ENCODE measurements at regions not wholly inside any gene's neighbourhood (a gene's known extent, or its start where the extent isn't known, plus 50 kb on each side); places are given as distances from the start of the nearest gene placed in this dataset.

DNA sequence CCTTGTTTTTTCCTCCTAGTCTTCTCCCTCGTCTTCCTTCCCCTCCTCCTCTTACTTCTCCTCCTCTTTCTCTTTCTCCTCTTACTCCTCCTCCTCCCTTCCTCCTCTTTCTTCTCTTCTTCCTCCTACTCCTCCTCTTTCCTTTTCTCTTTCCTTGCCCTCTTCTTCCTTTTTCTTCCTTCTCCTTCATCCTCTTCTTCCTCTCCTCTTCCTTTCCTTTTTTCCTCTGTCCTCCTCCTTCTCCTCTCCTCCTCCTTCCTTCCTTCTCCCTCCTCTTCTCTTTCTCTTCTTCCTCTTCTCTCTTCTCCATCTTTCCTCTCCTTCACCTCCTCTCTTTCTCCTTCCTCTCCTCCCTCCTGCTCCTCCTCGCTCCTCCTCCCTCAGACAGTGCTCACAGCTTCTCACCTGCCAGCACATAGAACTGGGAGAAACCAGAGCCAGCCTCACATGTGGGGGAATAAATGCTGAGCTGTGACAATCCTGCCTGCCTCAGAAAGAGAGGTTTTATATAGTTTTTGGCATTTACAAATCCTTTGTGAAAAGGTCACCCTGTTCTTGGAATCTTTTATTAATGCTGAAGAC is 84.3 kb upstream of the NLRP1 start:
- dilution Hi-C loops (cut with MboI; ENCODE audit: extremely low pct_ligation_motif_present, low sequenced_read_pairs), result no loop called here
- Histone ChIP-seq H2AFZ (ENCODE audit: control insufficient read depth, low read length) (no peak overlapping the region), H3K4me3 (ENCODE audit: control insufficient read depth in 2 of 3, extremely low read depth in 1 of 3, insufficient read depth in 2 of 3, low read depth in 1 of 3, low read length in 3 of 3) (no peak overlapping the region), H4K20me1 (ENCODE audit: control insufficient read depth, extremely low read depth, insufficient read depth, low read length) (no peaks in the 10 kb centered on the region), H3K27ac (ENCODE audit: control insufficient read depth, insufficient read depth, low read length) (no peak overlapping the region), H3K9me1 (ENCODE audit: control insufficient read depth, extremely low read depth, insufficient read depth, low read length) (no peaks in the 10 kb centered on the region), H3K36me3 (ENCODE audit: control insufficient read depth in 2 of 2, extremely low read depth in 1 of 2, insufficient read depth in 2 of 2, low read length in 2 of 2) (no peaks in the 10 kb centered on the region), H3K9me3 (ENCODE audit: control insufficient read depth, low read depth, low read length) (no peaks in the 10 kb centered on the region), H3K79me2 (ENCODE audit: control insufficient read depth, insufficient read depth, low read length) (no peaks in the 10 kb centered on the region), H3K9ac (ENCODE audit: control insufficient read depth, extremely low read depth, insufficient read depth, low read length) (no peak overlapping the region), H3K27me3 (ENCODE audit: control insufficient read depth, extremely low read depth, insufficient read depth, low read length) (no peaks in the 10 kb centered on the region), H3K4me2 (ENCODE audit: control insufficient read depth, extremely low read depth, insufficient read depth, low read depth, low read length) (no peak overlapping the region), H3K4me1 (ENCODE audit: control insufficient read depth, extremely low read depth, insufficient read depth, low read length) (no peaks in the 10 kb centered on the region)
- no peak for FAIRE-seq
- no peak for DNase-seq (ENCODE audit: low read depth, low spot score)
- TF ChIP-seq, protein P1, sequence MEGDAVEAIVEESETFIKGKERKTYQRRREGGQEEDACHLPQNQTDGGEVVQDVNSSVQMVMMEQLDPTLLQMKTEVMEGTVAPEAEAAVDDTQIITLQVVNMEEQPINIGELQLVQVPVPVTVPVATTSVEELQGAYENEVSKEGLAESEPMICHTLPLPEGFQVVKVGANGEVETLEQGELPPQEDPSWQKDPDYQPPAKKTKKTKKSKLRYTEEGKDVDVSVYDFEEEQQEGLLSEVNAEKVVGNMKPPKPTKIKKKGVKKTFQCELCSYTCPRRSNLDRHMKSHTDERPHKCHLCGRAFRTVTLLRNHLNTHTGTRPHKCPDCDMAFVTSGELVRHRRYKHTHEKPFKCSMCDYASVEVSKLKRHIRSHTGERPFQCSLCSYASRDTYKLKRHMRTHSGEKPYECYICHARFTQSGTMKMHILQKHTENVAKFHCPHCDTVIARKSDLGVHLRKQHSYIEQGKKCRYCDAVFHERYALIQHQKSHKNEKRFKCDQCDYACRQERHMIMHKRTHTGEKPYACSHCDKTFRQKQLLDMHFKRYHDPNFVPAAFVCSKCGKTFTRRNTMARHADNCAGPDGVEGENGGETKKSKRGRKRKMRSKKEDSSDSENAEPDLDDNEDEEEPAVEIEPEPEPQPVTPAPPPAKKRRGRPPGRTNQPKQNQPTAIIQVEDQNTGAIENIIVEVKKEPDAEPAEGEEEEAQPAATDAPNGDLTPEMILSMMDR (optimal IDR thresholded peaks at IDR 0.05 in 1 of 3, IDR thresholded peaks at IDR 0.05 in 1 of 3, conservative IDR thresholded peaks at IDR 0.05 in 1 of 3; ENCODE audit: extremely low read depth in 1 of 3, insufficient read depth in 2 of 3, low read length in 3 of 3), result no peak
- no peak for TF ChIP-seq EZH2 (IDR thresholded peaks at IDR 0.05; ENCODE audit: low read length)

DNA sequence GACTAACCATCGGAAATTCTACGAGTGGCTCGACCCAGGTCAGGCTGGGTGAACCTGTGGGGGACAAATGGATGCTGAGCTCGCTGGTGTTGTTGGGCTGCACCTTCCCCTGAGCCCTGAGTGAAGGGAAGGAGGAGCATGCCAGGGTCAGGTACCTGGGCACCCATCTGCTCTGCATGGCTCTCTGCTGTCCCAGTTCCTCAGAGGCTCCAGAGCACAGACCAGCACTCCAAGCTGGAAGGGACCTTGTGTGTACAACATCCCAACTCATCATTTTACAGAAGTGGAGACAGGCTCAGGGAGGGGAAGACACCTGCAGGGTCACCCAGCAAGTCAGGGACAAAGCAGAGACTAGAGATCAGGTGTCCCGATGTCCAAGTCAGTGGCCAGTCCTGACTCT is 84.9 kb upstream of the NLRP1 start:
- Histone ChIP-seq H3K4me3 (ENCODE audit: control insufficient read depth in 2 of 3, extremely low read depth in 1 of 3, insufficient read depth in 2 of 3, low read depth in 1 of 3, low read length in 3 of 3) (no peak overlapping the region), H3K9me3 (ENCODE audit: control insufficient read depth, low read depth, low read length) (no peaks in the 10 kb centered on the region), H3K4me1 (ENCODE audit: control insufficient read depth, extremely low read depth, insufficient read depth, low read length) (no peaks in the 10 kb centered on the region), H3K27me3 (ENCODE audit: control insufficient read depth, extremely low read depth, insufficient read depth, low read length) (no peaks in the 10 kb centered on the region), H3K79me2 (ENCODE audit: control insufficient read depth, insufficient read depth, low read length) (no peaks in the 10 kb centered on the region), H3K9me1 (ENCODE audit: control insufficient read depth, extremely low read depth, insufficient read depth, low read length) (no peaks in the 10 kb centered on the region), H3K4me2 (ENCODE audit: control insufficient read depth, extremely low read depth, insufficient read depth, low read depth, low read length) (no peak overlapping the region), H3K36me3 (ENCODE audit: control insufficient read depth in 2 of 2, extremely low read depth in 1 of 2, insufficient read depth in 2 of 2, low read length in 2 of 2) (no peaks in the 10 kb centered on the region), H2AFZ (ENCODE audit: control insufficient read depth, low read length) (no peak overlapping the region), H4K20me1 (ENCODE audit: control insufficient read depth, extremely low read depth, insufficient read depth, low read length) (no peaks in the 10 kb centered on the region), H3K27ac (ENCODE audit: control insufficient read depth, insufficient read depth, low read length) (no peak overlapping the region), H3K9ac (ENCODE audit: control insufficient read depth, extremely low read depth, insufficient read depth, low read length) (no peak overlapping the region)
- DNase-seq (ENCODE audit: low read depth, low spot score), result no peak
- TF ChIP-seq, protein P1 (optimal IDR thresholded peaks at IDR 0.05 in 1 of 3, IDR thresholded peaks at IDR 0.05 in 1 of 3, conservative IDR thresholded peaks at IDR 0.05 in 1 of 3; ENCODE audit: extremely low read depth in 1 of 3, insufficient read depth in 2 of 3, low read length in 3 of 3), result no peak
- no peak for TF ChIP-seq EZH2 (IDR thresholded peaks at IDR 0.05; ENCODE audit: low read length)
- FAIRE-seq, result no peak
- dilution Hi-C loops (cut with MboI; ENCODE audit: extremely low pct_ligation_motif_present, low sequenced_read_pairs), result no loop called here

Data from keratinocyte (primary cell).